GM19455 (cell line): ENCODE measurements at regions not wholly inside any gene's neighbourhood (a gene's known extent, or its start where the extent isn't known, plus 50 kb on each side); places are given as distances from the start of the nearest gene placed in this dataset.

ENCODE experiments used
- ATAC-seq: cut with Tn5 transposase; IDR thresholded peaks from one replicate; pipeline ENCODE4 v1.9.1; 2021; ENCODE audit not compliant: unreplicated experiment

DNA sequence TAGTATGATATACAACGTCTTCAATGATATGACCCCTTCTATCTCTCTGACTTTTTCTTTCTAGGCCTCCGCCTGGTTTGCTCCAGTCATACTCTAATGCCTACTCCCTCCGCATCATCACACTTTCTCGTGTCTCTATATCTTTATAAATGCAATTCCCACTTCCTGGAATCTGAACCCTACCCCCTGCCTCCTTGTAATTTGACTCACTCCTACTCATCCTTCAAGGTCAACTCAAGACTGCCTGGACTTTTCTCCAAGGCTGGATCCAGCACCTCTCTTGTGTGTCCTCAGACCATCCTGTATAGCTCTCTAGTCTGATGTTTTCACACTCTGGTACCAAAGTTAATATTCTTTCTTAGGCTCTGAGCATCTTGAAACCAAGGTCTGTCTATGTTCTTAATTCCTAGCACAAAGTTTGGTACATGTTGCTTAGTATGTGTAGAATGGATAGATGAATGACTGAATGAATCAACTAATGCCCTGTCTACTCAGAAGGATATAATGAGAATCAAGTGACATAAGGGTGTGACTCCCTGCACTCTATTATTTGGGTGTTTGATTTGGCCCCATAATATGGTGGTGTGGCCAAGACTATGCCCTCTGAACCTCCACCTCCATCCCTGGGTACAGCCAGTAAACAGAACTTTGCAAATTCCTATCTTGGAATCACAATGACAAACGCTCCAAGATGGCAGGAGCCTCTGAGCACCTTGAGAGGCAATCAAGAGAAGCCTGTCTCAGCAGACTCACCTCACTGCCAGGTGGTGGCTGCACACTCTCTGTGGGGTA is 74.3 kb upstream of the SERP2 start:
- no peak for ATAC-seq

- peak; percentile 71 for ATAC-seq
Observed at GRCh38 chr13:44300895-44301638, 72.6 kb upstream of the SERP2 start.

DNA sequence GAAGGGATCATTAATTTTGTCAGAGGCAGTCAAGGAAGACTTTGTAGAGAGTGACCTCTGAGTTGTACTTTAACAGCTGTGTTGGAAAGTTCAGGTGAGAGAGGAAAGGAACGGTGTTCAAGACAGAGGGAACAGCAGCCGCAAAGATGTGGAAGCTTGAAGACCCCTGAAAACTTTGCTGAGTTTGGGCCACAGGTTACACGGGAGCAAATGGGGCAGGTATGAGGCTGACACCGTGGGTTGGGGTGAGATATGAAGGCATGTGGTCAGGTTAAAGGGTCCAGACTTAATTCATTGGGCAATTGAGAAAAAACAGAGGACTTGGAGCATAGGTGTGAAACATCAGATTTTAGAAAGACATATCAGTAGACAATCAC is 72.0 kb upstream of the SERP2 start:
- peak; percentile 19 for ATAC-seq

DNA sequence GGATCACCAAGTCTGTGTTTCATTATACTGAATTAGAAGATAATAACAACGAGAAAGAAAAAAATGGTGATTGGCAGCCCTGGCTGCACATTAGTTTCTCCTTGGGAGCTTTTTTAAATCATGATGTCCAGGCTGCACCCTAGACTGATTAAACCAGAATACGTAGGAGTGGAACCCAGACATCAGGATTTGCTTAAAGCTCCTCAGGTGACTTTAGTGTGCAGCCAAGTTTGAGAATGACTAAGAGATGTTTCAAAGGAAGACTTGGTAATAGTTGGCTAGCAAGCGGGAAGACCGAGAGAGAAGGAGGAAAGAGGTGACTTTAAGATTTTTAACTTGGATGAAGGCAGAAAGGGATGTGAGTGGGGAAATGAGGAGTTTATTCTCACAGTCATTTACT is 71.4 kb upstream of the SERP2 start:
- ATAC-seq, result no peak

DNA sequence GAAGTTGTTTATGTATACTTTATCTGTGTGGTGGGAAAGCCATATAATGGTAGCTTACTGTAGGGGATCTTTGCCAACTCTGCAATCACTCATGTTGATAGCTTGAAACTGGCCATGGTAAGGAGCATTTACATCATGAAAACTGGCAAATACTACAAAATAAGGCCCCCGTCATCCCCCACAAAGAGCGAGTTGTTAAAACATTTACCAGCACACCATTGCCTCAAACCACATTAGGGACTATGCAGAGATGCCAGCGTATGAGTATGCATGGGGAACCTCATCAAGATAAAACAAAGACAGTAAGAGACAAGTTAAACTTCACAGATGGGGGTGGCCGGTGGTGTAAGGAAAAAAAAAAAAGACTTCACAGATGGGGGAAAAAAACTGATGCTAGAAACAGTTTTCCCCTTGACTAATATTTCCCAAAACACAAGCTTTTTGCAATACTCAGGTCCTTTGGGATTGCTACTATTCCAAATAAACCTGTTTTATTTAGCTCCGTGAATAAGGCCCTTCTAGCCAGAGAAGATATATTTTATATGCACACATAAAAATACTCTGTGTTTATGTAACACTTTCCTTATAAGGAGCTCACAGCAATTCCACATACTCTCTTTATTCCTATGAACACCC is 70.6 kb upstream of the SERP2 start:
- no peak for ATAC-seq

GRCh38 chr13:44303681-44304432 is 69.8 kb upstream of the SERP2 start:
- no peak for ATAC-seq

DNA sequence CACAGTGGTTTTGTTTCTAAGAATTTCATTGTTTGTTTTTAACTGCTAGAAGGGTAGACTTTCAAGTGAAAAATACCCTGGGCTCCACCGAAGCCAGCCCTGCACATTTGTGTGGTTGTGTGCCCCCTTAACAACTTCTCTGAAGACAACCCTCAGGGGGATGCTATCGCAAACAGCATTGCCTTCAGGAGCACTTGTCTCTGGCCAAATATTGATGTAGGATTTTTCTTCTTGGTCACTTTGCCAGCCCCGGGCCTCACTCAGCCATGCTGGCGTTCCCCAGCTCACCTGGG is 69.2 kb upstream of the SERP2 start:
- no peak for ATAC-seq

- no peak for ATAC-seq
Observed at GRCh38 chr13:44305286-44305685, 68.3 kb upstream of the SERP2 start.

DNA sequence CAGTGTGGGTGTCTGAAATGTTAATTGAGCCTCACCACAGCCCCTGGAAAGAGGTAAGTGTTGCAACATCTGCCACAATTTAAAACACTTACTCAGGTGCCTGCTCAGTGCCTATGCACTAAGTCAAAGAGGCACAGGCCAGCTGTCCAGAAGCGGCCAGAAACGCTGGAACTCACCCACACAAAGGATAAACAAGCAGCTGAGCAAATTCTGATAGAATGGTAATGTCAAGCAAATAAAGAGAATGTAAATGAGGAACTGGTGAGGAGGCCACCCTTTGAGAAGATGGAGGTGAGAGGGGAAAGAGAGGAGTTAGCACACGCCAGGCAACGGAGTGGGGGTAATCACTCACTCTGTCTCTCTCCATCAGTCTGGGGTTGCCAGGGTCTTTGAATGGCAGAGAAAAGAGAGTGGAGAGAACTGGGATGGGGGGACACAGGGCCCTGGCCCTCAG is 67.7 kb upstream of the SERP2 start:
- no peak for ATAC-seq

DNA sequence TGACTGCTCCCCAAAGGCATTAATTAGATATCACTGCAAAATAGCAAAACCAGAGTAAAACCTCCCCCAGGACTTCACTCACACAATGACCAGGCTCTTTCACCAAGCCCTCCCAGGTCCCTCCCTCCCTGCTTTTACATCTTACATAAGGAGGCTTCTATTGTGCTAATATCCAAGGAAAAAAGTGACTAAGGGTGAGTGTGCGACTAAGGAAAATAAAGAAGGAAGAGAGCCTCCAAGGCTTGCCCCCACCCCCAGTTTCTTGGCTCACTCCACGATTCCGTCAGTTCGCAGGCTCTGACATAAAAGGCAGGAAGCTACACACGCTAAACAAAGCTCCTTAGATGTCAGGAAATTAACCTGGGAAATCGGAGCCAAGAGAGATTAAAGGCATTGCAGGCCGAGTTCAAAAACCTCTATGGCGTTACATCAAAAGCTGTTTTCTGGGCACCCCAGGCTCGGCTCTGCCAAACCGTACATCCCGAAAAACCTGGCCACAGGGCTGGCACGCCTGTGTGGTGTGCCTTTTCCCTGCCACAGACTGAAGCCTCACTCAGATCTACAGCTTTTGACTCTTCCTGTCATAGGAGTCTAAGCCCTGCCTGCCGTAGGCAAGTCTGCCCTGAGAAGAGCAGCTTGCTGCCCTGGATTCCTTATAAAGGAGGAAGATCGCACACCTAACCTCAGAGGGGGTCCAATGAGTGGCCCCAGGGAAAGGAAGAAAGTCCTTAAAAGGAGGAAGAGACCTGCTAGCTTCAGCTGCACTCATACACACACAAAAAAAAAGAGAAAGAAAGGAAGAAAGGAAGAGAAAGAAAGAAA is 67.0 kb upstream of the SERP2 start:
- no peak for ATAC-seq

DNA sequence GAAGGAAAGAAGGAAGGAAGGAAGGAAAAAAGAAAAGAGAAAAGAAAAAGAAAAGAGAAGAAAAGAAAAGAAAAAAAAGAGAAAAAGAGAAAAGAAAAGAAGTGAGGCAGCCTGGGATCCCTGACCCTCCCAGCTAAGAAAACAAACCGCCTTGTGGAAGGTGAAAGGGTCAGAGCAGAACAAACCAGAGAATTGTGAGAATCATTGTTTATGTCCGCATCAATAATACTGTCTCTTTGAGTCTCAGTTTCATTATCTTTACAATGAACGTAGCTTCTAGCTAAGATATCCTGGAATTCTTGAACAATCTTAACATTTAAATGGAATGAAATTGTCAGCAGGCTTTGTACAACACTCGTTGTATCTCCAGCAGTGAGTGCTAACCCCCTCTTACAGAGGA is 66.4 kb upstream of the SERP2 start:
- no peak for ATAC-seq

GRCh38 chr13:44307844-44308243 is 65.8 kb upstream of the SERP2 start:
- ATAC-seq, result no peak

- no peak for ATAC-seq
Observed at GRCh38 chr13:44308352-44308751, 65.3 kb upstream of the SERP2 start.

GRCh38 chr13:44309794-44310757 is 63.5 kb upstream of the SERP2 start:
- no peak for ATAC-seq

DNA sequence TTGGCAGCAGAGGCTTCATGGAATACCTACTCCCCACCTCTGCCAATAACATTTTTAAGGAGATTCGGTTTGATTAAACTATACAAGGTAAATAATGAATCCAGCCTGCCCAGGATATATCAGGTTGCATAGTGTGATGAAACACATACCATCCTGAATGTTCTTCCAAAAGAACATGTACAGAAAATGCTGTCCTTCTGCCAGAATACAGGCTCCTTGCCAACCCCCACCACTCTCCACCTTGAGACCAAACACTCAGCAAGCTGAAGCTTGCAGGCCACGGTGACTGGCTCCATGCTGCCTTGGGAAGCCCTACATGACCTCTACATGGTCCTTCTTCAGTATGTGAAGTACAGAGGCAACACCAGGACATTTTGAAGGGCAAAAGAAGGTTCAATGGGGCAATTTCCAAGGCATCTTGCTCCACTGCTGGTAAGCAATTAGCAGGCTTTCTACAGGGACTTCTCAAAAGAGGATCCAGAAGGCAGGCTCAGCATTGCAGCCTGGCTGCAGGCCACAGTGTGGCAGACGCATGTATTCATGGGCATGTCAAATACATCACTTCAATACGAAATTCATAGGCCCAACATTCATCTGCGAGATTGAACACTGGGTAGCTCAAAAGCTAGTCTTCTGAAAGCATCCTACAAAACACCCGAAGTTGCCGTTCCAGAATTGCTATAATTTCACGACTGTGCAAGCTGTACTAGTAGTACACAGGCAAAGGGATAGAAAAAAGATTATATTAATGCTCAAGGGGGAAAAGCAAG is 62.4 kb upstream of the SERP2 start:
- ATAC-seq, result no peak

DNA sequence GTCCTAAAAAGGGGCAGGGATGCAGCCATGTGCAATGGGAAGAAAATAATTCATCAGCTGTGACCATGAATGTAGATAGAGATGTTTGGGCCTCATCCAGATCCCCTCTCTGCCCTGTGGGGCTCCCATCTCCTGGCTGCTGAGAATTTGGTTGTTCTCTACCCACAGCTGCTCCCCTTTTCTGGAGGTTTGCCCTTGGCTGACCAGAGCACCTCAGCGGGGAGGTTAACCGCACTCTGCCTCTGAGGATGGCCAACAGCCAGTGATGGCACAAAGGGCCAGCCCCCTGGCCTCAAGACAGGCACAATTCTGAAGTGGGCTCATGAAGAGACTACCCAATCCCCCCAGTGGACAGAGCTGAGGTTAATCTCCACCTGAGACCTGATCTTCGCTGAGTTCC is 61.5 kb upstream of the SERP2 start:
- no peak for ATAC-seq

GRCh38 chr13:44312834-44313551 is 60.6 kb upstream of the SERP2 start:
- no peak for ATAC-seq

GRCh38 chr13:44313674-44314073 is 60.0 kb upstream of the SERP2 start:
- no peak for ATAC-seq
